ENCODE measurements at regions not wholly inside any gene's neighbourhood (a gene's known extent, or its start where the extent isn't known, plus 50 kb on each side); places are given as distances from the start of the nearest gene placed in this dataset.

GRCh38 chr12:74963867-74964331, 245.7 kb downstream of the KCNC2 start:
- no peak for TF ChIP-seq KLF13 (CRISPR knock-in tag; IDR thresholded peaks at IDR 0.05)
- TF ChIP-seq STAT6 (CRISPR knock-in tag; IDR thresholded peaks at IDR 0.05; ENCODE audit: borderline replicate concordance) = no peak
- no peak for TF ChIP-seq POLR2AphosphoS2 (IDR thresholded peaks at IDR 0.05; ENCODE audit: low read depth, low read length)
- no peak for TF ChIP-seq SIN3B (IDR thresholded peaks at IDR 0.05; ENCODE audit: low read length)
- no peak for TF ChIP-seq TAF1 (CRISPR knock-in tag; IDR thresholded peaks at IDR 0.05)
- no peak for TF ChIP-seq POLR2A (IDR thresholded peaks at IDR 0.05; ENCODE audit: insufficient read depth in 1 of 2, low read depth in 2 of 2, low read length in 2 of 2)
- TF ChIP-seq CTCF (CRISPR knock-in tag; IDR thresholded peaks at IDR 0.05) = no peak
- TF ChIP-seq KLF12 (CRISPR knock-in tag; IDR thresholded peaks at IDR 0.05; ENCODE audit: borderline replicate concordance) = no peak
- TF ChIP-seq SIN3A (IDR thresholded peaks at IDR 0.05; ENCODE audit: borderline replicate concordance, low read depth, low read length) = no peak
- TF ChIP-seq BCL6 (CRISPR knock-in tag; IDR thresholded peaks at IDR 0.05) = no peak; the same call in 1 of the 2 replicates
- TF ChIP-seq ZNF143 (CRISPR knock-in tag; IDR thresholded peaks at IDR 0.05) = no peak
- no peak for TF ChIP-seq ZNF746 (CRISPR knock-in tag; IDR thresholded peaks at IDR 0.05)
- TF ChIP-seq RARG (CRISPR knock-in tag; IDR thresholded peaks at IDR 0.05; ENCODE audit: low read depth) = no peak

All from HepG2 (cell line).